IMR-90 (cell line): ENCODE measurements at regions not wholly inside any gene's neighbourhood (a gene's known extent, or its start where the extent isn't known, plus 50 kb on each side); places are given as distances from the start of the nearest gene placed in this dataset.

Source experiments
- ATAC-seq: fragments of 200-7000 bp; cut with Tn5 transposase; 2 replicates; pipeline ENCODE4 v1.9.1; 2020; ENCODE audit warnings: low read depth, mild to moderate bottlenecking, moderate library complexity
- BruUV-seq: library from RNA; stranded (reverse); fragments of 400-500 nt; replicated peaks from 2 replicates; lab custom pipeline; 2021; lab: Mats Ljungman, UMichigan
- CTCF ChIA-PET: fragments of 300-600 bp; formaldehyde crosslinking; extraction: SDS; loops from one replicate; lab custom pipeline; 2021; ENCODE audit warnings: antibody characterized with exemption; lab: Yijun Ruan, JAX
- POLR2A ChIA-PET: fragments of 300-600 bp; sonication (Branson Sonifier 250); formaldehyde crosslinking; loops from one replicate; lab custom pipeline; 2022; ENCODE audit warnings: antibody characterized with exemption; ENCODE audit not compliant: unreplicated experiment; lab: Charles Lee
- DNase-seq: peaks from one replicate; pipeline ENCODE4 v3.0.0; 2013
- H2AFZ ChIP-seq: replicated peaks from 2 replicates; pipeline ENCODE3; 2013; ENCODE audit warnings: low read length, mild to moderate bottlenecking; ENCODE audit not compliant: poor library complexity
- H2AK5ac ChIP-seq: 2 replicates; pipeline ENCODE4 v1.6.1; 2013; ENCODE audit warnings: low read depth, low read length, inconsistent platforms
- H2AK9ac ChIP-seq: replicated peaks from 2 replicates; pipeline ENCODE3; 2013; ENCODE audit warnings: mild to moderate bottlenecking, low read depth, low read length, moderate library complexity; ENCODE audit not compliant: poor library complexity
- H2BK120ac ChIP-seq: 2 replicates; pipeline ENCODE4 v1.6.1; 2013; ENCODE audit warnings: low read depth, low read length, inconsistent platforms
- H2BK15ac ChIP-seq: 3 replicates; pipeline ENCODE4 v1.6.1; 2013; ENCODE audit warnings: low read depth, low read length, inconsistent platforms
- H2BK20ac ChIP-seq: 2 replicates; pipeline ENCODE4 v1.6.1; 2013; ENCODE audit warnings: low read depth, mild to moderate bottlenecking, inconsistent platforms, low read length, moderate library complexity
- H2BK5ac ChIP-seq: 2 replicates; pipeline ENCODE4 v1.6.1; 2013; ENCODE audit warnings: mild to moderate bottlenecking, low read depth, low read length, inconsistent platforms; ENCODE audit not compliant: poor library complexity, severe bottlenecking
- H3K14ac ChIP-seq: replicated peaks from 2 replicates; pipeline ENCODE4 v1.6.1; 2013; ENCODE audit warnings: low read depth, low read length, inconsistent platforms
- H3K18ac ChIP-seq: 2 replicates; pipeline ENCODE4 v1.6.1; 2013; ENCODE audit warnings: low read depth, low read length, control low read depth
- H3K23ac ChIP-seq: 2 replicates; pipeline ENCODE4 v1.6.1; 2013; ENCODE audit warnings: low read depth, low read length, inconsistent platforms
- H3K27ac ChIP-seq: 2 replicates; pipeline ENCODE4 v1.5.1; 2013; ENCODE audit warnings: mild to moderate bottlenecking, control low read depth, low read length; ENCODE audit not compliant: insufficient read depth
- H3K27me3 ChIP-seq: 2 replicates; pipeline ENCODE4 v1.6.1; 2013; ENCODE audit warnings: low read length; ENCODE audit not compliant: control insufficient read depth, insufficient read depth
- H3K36me3 ChIP-seq: 2 replicates; pipeline ENCODE4 v1.6.1; 2013; ENCODE audit warnings: low read length, mixed read lengths; ENCODE audit not compliant: control insufficient read depth, insufficient read depth
- H3K4ac ChIP-seq: 2 replicates; pipeline ENCODE4 v1.6.1; 2013; ENCODE audit warnings: low read depth, low read length, inconsistent platforms
- H3K4me1 ChIP-seq: 2 replicates; pipeline ENCODE4 v1.6.1; 2013; ENCODE audit warnings: low read length, mixed read lengths; ENCODE audit not compliant: control insufficient read depth, insufficient read depth
- H3K4me2 ChIP-seq: 2 replicates; pipeline ENCODE4 v1.6.1; 2013; ENCODE audit warnings: low read depth, mild to moderate bottlenecking, control low read depth, low read length, moderate library complexity
- H3K4me3 ChIP-seq: 2 replicates; pipeline ENCODE4 v1.5.1; 2013; ENCODE audit warnings: low read depth, mild to moderate bottlenecking, control low read depth, low read length, moderate library complexity; ENCODE audit not compliant: insufficient read depth
- H3K56ac ChIP-seq: 2 replicates; pipeline ENCODE4 v1.6.1; 2013; ENCODE audit warnings: low read length, inconsistent platforms; ENCODE audit not compliant: insufficient read depth; ENCODE audit errors: extremely low read depth
- H3K79me1 ChIP-seq, 2 experiments: 2 replicates each; pipeline ENCODE4 v1.6.1; 2013; ENCODE audit warnings: low read length in 2 of 2, inconsistent platforms in 1 of 2, low read depth in 1 of 2
- H3K9ac ChIP-seq: 2 replicates; pipeline ENCODE4 v1.6.1; 2013; ENCODE audit warnings: low read depth, low read length, control low read depth
- H3K9me1 ChIP-seq: 2 replicates; pipeline ENCODE4 v1.6.1; 2013; ENCODE audit warnings: low read length, inconsistent platforms; ENCODE audit not compliant: insufficient read depth
- H3K9me3 ChIP-seq: 2 replicates; pipeline ENCODE4 v1.6.1; 2013; ENCODE audit warnings: low read length; ENCODE audit not compliant: control insufficient read depth, insufficient read depth
- H4K20me1 ChIP-seq: 2 replicates; pipeline ENCODE4 v1.6.1; 2013; ENCODE audit warnings: low read length, inconsistent platforms; ENCODE audit not compliant: insufficient read depth
- H4K5ac ChIP-seq: 2 replicates; pipeline ENCODE4 v1.6.1; 2013; ENCODE audit warnings: mild to moderate bottlenecking, low read depth, low read length, control low read depth
- H4K8ac ChIP-seq, 2 experiments: 2 replicates each; pipeline ENCODE4 v1.6.1; 2013; ENCODE audit warnings: low read depth in 2 of 2, low read length in 2 of 2, control low read depth in 1 of 2, inconsistent platforms in 1 of 2
- H4K91ac ChIP-seq: 2 replicates; pipeline ENCODE4 v1.6.1; 2013; ENCODE audit warnings: low read depth, low read length, inconsistent platforms; ENCODE audit not compliant: insufficient read depth
- BHLHE40 ChIP-seq: fragments of 150-350 bp; IDR thresholded peaks from 2 replicates; pipeline ENCODE4 v1.6.1; 2016; ENCODE audit warnings: mild to moderate bottlenecking, low read depth, low read length
- CEBPB ChIP-seq: IDR thresholded peaks from 2 replicates; pipeline ENCODE4 v1.6.1; 2012; ENCODE audit warnings: low read depth, low read length, improper control_type of control experiment
- CHD1 ChIP-seq: IDR thresholded peaks from 2 replicates; pipeline ENCODE4 v1.6.1; 2012; ENCODE audit warnings: low read depth, low read length, improper control_type of control experiment
- CTCF ChIP-seq: conservative IDR thresholded peaks from 2 replicates; pipeline ENCODE4 v1.5.1; 2012; ENCODE audit warnings: mild to moderate bottlenecking, low read depth, low read length, improper control_type of control experiment
- FOS ChIP-seq: fragments of 150-350 bp; IDR thresholded peaks from 2 replicates; pipeline ENCODE4 v1.6.1; 2016; ENCODE audit warnings: low read depth, low read length
- MAFK ChIP-seq: IDR thresholded peaks from 2 replicates; pipeline ENCODE4 v1.6.1; 2012; ENCODE audit warnings: low read depth, low read length, improper control_type of control experiment
- MAZ ChIP-seq: IDR thresholded peaks from 2 replicates; pipeline ENCODE4 v1.6.1; 2012; ENCODE audit warnings: low read depth, mild to moderate bottlenecking, low read length, improper control_type of control experiment, moderate library complexity, borderline replicate concordance
- MXI1 ChIP-seq: IDR thresholded peaks from 2 replicates; pipeline ENCODE4 v1.6.1; 2012; ENCODE audit warnings: low read depth, mild to moderate bottlenecking, low read length, moderate library complexity, borderline replicate concordance
- NFE2L2 ChIP-seq: fragments of 150-350 bp; IDR thresholded peaks from 2 replicates; pipeline ENCODE4 v1.6.1; 2016; ENCODE audit warnings: low read depth, mild to moderate bottlenecking, low read length
- POLR2A ChIP-seq: IDR thresholded peaks from 2 replicates; pipeline ENCODE4 v1.6.1; 2012; ENCODE audit warnings: mild to moderate bottlenecking, low read depth, low read length
- RAD21 ChIP-seq: IDR thresholded peaks from 2 replicates; pipeline ENCODE4 v1.6.1; 2012; ENCODE audit warnings: low read length, improper control_type of control experiment
- RCOR1 ChIP-seq: IDR thresholded peaks from 2 replicates; pipeline ENCODE4 v1.6.1; 2012; ENCODE audit warnings: mild to moderate bottlenecking, low read length, improper control_type of control experiment; ENCODE audit not compliant: insufficient replicate concordance
- RFX5 ChIP-seq: IDR thresholded peaks from 2 replicates; pipeline ENCODE4 v1.8.0; 2012; ENCODE audit warnings: low read depth, mild to moderate bottlenecking, low read length, moderate library complexity
- SMC3 ChIP-seq: fragments of 150-350 bp; IDR thresholded peaks from 2 replicates; pipeline ENCODE4 v1.6.1; 2016; ENCODE audit warnings: low read depth, mild to moderate bottlenecking, antibody characterized with exemption, low read length, moderate library complexity
- USF2 ChIP-seq: fragments of 150-350 bp; IDR thresholded peaks from 2 replicates; pipeline ENCODE4 v1.6.1; 2017; ENCODE audit warnings: mild to moderate bottlenecking, antibody characterized with exemption, low read length, low read depth
- dilution Hi-C: fragments of 300-500 bp; cut with HindIII; formaldehyde crosslinking; loops from one replicate; pipeline ENCODE4 v1.14.3; 2018; ENCODE audit warnings: low sequenced_read_pairs; ENCODE audit not compliant: unreplicated experiment
- in situ Hi-C: fragments of 300-500 bp; cut with MboI; formaldehyde crosslinking; loops from 3 replicates; pipeline ENCODE4 v1.14.3; 2019; ENCODE audit warnings: low sequenced_read_pairs, inconsistent platforms, mixed read lengths
- intact Hi-C: fragments of 100-400 bp; cut with micrococcal nuclease; formaldehyde crosslinking; loops from 2 replicates; pipeline ENCODE4 v1.10.0; 2022
- TF ChIP-seq, protein P1 (sequence below): fragments of 150-350 bp; IDR thresholded peaks from 2 replicates; pipeline ENCODE4 v1.6.1; 2016; ENCODE audit warnings: low read depth, mild to moderate bottlenecking, low read length, moderate library complexity, borderline replicate concordance

- H3K27me3 ChIP-seq: no peaks in the 10 kb centered on the region
- no peak overlapping the region for H4K8ac ChIP-seq
- no peak for DNase-seq
- H3K79me1 ChIP-seq: no peaks in the 10 kb centered on the region
- TF ChIP-seq POLR2A: no peak
- no peak for TF ChIP-seq FOS
- no peak for TF ChIP-seq SMC3
- TF ChIP-seq CEBPB: no peak
- TF ChIP-seq MAFK: no peak
- TF ChIP-seq BHLHE40: no peak
- TF ChIP-seq MAZ: no peak
- TF ChIP-seq NFE2L2: no peak
- TF ChIP-seq RCOR1: no peak
- no peak for TF ChIP-seq CHD1
- no peak for TF ChIP-seq CTCF
- no peak for TF ChIP-seq MXI1
- no peak for TF ChIP-seq RAD21
- TF ChIP-seq RFX5: no peak
- TF ChIP-seq, protein P1, sequence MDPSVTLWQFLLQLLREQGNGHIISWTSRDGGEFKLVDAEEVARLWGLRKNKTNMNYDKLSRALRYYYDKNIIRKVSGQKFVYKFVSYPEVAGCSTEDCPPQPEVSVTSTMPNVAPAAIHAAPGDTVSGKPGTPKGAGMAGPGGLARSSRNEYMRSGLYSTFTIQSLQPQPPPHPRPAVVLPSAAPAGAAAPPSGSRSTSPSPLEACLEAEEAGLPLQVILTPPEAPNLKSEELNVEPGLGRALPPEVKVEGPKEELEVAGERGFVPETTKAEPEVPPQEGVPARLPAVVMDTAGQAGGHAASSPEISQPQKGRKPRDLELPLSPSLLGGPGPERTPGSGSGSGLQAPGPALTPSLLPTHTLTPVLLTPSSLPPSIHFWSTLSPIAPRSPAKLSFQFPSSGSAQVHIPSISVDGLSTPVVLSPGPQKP: no peak
- no peak for TF ChIP-seq USF2
- dilution Hi-C loops (no loop called here), intact Hi-C loops (no loop called here), in situ Hi-C loops (no loop called here)
- no peak overlapping the region for H3K4me2 ChIP-seq
- no peak overlapping the region for H2AFZ ChIP-seq
- no peak for ATAC-seq
- H2BK5ac ChIP-seq: no peak overlapping the region
- no peak overlapping the region for H4K5ac ChIP-seq
- H2AK9ac ChIP-seq: no peak overlapping the region
- H3K4ac ChIP-seq: no peak overlapping the region
- no peak overlapping the region for H2BK15ac ChIP-seq
- H2BK20ac ChIP-seq: no peak overlapping the region
- H3K9ac ChIP-seq: no peak overlapping the region
- H3K14ac ChIP-seq: no peak overlapping the region
- H3K27ac ChIP-seq: no peak overlapping the region
- ChIA-PET CTCF (no interaction called here), POLR2A (no interaction called here)
- no peak overlapping the region for H3K56ac ChIP-seq
- H3K18ac ChIP-seq: no peak overlapping the region
- no peaks in the 10 kb centered on the region for H3K9me1 ChIP-seq
- H3K4me3 ChIP-seq: no peak overlapping the region
- H3K23ac ChIP-seq: no peak overlapping the region
- no peak overlapping the region for H2AK5ac ChIP-seq
- H4K91ac ChIP-seq: no peak overlapping the region
- H2BK120ac ChIP-seq: no peak overlapping the region
- no peaks in the 10 kb centered on the region; the same call in 1 of the 2 replicates for H3K9me3 ChIP-seq
- no TSS peak for BruUV-seq
- H3K4me1 ChIP-seq: no peaks in the 10 kb centered on the region
- no peaks in the 10 kb centered on the region for H4K20me1 ChIP-seq
- H3K36me3 ChIP-seq: no peaks in the 10 kb centered on the region
These were observed 455.0 kb downstream of the STIM2 start for GRCh38 chr4:27315625-27316024.
